ENCODE measurements at regions not wholly inside any gene's neighbourhood (a gene's known extent, or its start where the extent isn't known, plus 50 kb on each side); places are given as distances from the start of the nearest gene placed in this dataset.

GRCh38 chr2:15092181-15092580 lies 459.7 kb downstream of the LRATD1 start:
- TF ChIP-seq POLR2A (IDR thresholded peaks at IDR 0.05; ENCODE audit: low read depth, low read length) = no peak
- no peak for TF ChIP-seq POLR2AphosphoS5 (IDR thresholded peaks at IDR 0.05; ENCODE audit: low read depth, low read length)
- TF ChIP-seq TAF1 (IDR thresholded peaks at IDR 0.05; ENCODE audit: borderline replicate concordance, low read depth, low read length) = no peak

All from GM12892 (cell line).